GM18870 (cell line): ENCODE measurements at regions not wholly inside any gene's neighbourhood (a gene's known extent, or its start where the extent isn't known, plus 50 kb on each side); places are given as distances from the start of the nearest gene placed in this dataset.
"Not testable (repeated sequence)": the region's sequence is repeated elsewhere in the genome, so short reads cannot be mapped to it uniquely, and the experiment has no call there.

Source experiments
- ATAC-seq: cut with Tn5 transposase; IDR thresholded peaks from one replicate; pipeline ENCODE4 v1.9.1; 2021; ENCODE audit warnings: moderate library complexity; ENCODE audit not compliant: unreplicated experiment

DNA sequence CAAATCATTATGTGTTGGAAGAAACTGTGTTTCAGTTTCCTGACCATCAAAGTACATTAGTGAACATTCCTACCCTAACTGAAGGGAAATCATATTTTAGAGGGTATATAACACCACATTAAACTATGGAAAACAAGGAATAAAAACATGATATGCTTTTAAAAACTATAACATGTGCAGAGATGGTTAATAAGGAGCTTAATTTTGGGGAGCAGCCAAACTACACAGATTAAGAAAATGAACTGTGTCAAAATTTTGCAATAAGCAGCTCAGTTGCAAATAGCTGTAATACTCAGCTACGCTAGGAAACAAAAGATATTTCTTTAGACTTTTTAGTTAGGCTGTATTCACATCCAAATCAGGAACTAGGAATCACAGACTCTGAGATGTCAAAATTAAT lies 1115.7 kb upstream of the CELF2 start:
- no peak for ATAC-seq

DNA sequence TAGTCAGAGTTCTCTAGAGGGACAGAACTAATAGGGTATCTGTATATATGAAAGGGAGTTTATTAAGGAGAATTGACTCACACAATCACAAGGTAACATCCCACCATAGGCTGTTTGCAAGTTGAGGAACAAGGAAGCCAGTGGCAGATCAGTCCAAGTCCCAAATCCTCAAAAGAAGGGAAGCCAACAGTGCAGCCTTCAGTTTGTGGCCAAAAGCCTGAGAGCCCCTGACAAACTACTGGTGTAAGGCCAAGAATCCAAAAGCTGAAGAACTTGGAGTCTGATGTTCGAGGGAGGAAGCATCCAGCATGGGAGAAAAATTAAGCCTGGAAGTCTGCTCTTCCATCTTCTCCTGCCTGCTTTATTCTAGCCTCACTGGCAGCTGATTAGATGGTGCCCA lies 1107.2 kb upstream of the CELF2 start:
- no peak for ATAC-seq

DNA sequence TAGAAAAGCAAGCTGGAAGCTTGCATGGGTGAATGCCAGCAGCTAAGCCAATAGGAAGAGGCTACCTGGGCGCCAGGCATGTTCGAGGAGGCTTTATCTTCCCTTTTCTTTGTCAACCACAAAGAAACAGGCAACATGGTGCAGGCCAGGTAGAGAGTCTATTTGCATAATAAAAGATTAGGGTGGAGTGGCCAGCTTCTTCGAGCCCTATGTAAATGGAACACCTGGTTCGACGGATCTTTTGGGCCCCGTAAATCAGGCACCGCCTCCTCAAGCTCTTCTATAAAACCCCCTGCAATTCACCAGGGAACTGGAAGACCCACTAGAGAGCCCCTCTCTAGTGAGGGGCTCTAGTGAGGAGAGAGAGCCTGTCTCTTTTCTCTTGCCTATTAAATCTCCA lies 1106.2 kb upstream of the CELF2 start:
- ATAC-seq: no peak

DNA sequence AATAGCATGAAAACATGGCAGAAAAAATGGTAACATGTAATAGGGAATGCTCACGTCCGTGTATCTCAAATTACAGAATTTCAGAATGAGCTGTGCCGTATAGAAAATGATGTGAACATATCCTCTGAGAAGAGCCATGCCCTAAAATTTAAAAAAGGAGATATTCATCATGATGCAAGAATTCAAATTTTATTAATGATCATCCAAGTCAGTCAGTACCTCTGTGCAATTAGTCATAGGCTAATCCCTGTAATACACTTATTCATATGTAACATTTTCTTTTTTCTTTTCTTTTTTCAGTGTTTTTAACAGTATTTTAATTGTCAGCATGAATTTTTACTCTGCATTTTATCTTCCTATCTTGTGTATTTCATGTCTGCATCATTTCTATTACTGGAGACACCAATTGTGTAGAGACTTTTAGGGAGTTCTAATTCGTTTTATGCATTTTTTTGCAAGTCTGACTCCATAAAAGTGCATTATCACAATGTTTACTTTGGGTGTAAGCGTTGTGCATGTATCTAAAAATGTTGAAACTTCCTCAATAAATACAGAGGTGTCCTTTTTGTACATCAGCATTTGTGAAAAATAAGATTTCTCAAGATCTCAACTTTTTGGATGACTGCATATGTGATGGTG lies 1103.7 kb upstream of the CELF2 start:
- ATAC-seq: no peak

DNA sequence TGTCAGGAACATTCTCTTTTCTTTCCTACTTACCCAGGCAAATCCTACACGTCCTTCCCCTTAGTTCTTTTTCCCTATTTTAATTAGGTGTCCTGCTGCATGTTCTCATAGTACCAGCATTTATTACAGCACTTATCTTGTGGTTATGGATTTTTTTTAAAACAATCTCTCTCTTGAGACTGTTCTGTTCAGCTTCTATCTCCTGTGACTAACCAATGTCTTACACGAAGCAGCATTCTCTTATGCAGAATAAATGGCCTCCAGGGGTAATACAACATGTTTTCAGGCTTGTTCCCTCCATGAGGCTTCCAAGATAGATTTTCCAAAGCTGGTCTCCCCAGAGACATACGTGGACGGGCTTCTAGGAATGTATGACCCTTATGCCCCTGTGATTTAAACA lies 1096.1 kb upstream of the CELF2 start:
- ATAC-seq: no peak

DNA sequence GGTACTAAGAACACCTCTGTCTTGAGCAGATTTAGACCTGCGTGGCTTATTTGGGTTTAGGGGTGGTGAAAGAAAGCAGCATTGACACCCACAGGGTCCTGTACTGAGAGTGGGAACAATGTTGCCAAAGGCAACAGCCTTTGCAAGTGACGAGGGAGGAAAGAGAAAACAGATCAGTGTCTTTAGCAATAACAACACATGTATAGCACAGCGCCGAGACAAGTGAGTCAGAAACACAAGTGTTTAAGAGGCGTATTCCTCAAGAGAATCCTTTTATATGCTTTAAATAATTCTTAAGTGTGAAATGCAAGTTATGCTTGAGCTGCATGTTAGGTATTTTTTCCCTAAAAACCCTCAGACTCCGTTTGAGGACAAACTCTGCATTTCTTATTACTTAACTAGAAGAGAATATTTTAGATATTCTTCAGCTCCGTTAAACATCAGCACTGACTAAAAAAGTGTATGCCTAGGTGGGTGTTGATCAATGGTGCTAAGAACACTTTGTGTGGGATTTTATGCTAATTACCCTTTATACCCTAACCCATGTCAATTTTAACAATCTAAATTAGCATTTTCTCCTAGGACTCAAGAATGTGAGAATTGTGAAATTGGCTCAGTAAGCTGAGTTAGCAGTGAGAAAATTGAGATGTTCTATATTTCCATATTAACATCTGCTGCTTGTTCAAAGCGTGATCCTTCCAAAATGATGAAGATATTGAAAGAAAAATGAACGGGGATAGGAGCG lies 1095.4 kb upstream of the CELF2 start:
- ATAC-seq: no peak

DNA sequence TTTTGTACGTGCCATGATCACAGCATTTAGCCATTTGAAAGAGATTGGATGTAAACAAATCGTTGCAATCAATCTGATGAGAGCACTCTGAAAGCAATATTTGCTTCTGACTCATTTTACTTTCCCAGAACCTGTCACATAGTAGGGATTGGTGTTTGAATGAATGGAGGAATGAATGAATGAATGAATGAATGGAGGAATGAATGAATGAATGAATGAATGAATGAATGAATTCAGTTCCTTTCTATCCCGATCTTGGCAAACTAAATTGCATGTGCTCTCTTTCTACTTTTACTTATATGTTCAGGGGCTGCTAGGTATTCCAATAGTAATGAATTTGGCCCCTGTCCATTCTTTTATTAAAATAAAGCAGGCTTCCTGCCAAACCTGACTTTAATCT lies 1091.7 kb upstream of the CELF2 start:
- ATAC-seq: no peak

DNA sequence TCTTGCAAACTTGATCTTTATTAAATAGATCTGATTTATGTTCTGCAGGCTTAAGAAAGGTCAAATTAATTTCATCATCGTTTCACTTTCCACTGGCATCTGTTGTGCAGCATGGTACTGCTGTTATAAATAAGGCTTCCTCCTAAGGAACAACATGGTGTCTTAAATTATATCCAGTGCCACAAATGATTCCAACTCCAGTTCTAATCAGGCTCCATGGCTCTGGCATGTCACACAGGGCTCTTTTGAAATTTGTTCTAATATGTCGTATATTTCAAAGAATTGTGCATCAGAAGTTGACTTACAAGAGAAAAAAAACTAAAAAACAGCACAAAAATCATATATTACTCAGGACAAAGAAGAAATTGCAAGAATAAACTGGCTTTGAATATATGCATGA lies 1090.8 kb upstream of the CELF2 start:
- no peak for ATAC-seq

DNA sequence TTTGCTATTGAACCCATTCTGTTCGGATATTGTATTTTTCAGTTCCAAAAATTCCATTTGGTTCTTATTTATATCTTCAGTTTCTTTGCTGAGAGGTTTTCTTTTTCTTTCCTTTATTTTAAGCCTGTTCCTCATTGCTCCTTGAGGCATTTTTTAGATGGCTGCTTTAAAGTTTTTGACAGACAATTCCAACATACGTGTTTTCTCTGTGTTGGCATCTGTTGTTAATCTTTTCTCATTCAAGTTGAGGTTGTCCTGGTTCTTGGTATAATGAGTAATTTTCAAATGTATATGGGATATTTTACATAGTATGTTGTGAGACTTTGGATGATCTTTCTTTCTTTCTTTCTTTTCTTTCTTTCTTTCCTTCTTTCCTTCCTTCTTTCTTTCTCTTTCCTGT lies 1078.0 kb upstream of the CELF2 start:
- ATAC-seq: no peak

DNA sequence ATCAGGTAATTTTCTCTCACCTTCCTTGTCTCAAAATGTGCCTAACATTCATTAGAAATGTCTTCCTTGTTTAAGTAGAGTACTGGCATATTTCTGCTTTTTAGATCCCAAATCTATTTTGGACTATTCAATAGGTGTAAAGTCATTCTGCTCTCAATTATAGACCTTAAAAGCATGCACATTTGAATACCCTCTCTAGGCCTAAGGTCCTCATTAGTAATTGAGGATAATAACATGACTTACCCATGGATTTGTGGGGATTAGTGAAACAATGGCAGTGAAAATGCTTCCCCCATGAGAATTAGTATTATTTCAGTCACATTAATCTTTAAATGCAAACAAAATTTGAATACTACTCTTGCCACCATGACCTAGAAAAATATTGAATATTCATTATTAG lies 1073.0 kb upstream of the CELF2 start:
- no peak for ATAC-seq

DNA sequence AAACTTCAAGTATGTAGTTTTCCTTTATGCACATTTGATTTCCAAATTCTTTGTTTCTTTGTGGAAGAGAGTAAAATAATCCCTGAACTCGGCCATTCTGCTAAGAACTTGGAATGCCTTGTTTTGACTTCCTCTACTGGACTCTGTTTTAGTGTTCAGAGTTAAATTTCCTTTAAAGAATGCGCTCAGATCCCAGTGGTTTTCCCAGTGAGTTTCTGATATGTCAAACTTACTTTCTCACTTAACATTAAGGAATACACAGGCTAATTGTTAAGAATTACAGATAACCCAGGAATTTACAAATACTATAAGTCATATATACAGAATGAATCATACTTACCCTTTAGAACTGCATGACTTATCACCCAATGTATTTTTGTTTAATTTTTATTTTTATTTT lies 1067.6 kb upstream of the CELF2 start:
- ATAC-seq: no peak

DNA sequence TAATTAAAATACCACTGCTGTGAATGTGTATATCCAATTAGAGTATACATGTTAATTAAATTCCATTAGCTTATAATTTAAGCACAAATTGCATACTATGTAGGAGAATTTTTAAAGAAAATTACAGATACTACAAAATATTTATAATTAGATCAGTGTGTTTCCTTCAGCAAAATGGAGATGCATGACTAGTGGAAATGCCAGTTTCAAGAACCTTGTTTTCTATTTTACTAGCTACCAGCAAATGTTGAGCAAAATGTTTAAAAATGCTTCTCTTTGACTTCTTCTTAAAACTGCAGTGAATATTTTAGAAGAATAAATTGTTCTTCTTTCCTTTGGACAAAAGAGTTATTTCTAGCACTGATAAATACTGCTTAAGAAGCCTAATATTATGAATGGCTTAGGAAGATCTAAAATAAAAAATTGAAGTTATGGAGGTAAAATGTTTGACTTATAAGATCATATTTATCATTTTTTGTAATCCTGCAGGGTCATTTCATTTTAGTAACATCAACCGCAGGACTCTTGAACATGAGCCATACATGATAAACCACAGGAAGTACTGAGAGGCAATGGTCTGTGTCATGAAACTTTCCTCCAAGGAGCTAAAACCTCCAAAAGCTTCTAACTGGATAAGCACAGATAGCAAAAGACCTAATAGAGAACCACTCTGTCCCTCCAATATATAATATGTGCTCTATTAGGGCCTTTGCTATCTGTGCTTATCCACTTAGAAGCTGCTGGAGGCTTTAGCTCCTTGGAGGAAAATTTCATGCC lies 1066.0 kb upstream of the CELF2 start:
- ATAC-seq: no peak

DNA sequence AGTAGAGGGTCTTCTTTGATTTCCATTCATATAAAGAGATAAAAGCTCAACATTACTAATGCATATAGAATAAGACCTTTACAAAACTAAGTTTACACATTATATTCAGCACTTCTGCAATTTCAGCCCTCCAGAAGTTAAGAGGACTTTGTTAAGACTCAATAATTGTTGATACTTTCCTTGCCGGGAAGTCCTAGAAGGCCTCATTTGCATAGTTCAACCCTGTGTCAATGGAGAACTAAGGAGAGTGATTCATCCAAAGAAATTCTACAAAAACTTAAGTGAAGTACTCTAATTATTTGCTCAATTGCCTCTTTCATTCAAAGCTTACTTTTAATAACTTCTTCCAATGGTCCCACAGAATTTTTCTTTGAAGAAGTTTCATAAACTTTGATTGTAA lies 1060.3 kb upstream of the CELF2 start:
- no peak for ATAC-seq

DNA sequence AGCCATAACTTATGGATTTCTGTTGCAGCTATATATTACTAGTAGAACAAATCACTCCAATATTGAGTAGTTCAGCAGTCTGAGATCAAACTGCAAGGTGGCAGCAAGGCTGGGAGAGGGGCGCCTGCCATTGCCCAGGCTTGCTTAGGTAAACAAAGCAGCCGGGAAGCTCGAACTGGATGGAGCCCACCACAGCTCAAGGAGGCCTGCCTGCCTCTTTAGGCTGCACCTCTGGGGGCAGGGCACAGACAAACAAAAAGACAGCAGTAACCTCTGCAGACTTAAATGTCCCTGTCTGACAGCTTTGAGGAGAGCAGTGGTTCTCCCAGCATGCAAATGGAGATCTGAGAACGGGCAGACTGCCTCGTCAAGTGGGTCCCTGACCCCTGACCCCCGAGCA lies 1059.8 kb upstream of the CELF2 start:
- not testable (repeated sequence) for ATAC-seq

DNA sequence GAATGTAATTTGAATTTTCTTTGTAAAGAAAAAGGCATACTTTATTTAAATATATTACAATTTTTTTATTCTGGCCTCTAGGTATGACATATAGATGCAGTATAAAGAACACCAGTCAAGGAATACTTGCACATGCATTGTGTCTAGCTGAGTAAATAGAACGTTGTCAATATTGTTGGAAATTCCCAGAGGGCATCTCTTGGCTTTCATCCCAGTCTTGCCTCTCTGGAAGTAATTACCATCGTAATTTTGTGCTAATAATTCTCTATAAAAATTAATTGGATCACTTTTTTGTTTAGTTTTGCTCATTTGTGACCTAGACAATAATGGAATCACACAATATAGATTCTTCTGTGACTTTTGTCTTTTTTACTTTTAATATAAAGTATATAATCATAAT lies 1052.3 kb upstream of the CELF2 start:
- no peak for ATAC-seq

DNA sequence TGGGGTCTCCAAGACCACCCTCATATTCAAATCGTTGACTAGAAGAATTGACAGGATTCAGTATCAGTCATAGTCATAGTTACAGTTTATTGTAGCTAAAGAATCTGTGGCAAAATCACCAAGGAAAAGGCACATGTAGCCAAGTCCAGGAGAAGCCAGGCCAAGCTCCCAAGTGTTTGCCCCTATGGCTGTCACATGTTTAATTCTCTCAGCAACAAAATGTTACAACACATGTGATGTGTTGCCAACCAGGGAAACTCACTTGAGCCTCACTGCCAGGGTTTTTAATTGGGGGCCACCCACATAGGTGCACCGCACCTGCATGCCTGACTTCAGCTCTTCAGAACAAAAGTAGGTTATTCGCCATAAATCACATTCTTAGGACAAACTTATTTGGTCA lies 1030.9 kb upstream of the CELF2 start:
- no peak for ATAC-seq

DNA sequence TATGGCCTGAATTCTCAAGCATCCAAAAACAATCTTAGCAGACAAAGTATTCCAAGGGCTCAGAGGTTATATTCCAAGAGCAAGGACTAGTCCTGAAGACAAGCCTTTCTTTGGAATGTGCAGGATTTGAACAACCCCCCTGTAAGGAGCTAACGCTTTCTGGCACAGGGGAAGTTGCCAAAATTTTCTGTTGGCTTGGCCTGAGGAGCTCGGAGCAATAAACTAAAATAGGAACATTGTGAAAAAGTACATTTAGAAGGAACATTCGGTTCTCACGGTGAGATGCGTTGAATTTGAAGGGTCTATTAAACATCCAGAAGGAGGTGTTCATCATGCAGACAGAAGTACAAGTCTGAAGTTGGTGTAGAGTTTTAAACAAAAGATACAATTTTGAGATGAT lies 1030.5 kb upstream of the CELF2 start:
- no peak for ATAC-seq

DNA sequence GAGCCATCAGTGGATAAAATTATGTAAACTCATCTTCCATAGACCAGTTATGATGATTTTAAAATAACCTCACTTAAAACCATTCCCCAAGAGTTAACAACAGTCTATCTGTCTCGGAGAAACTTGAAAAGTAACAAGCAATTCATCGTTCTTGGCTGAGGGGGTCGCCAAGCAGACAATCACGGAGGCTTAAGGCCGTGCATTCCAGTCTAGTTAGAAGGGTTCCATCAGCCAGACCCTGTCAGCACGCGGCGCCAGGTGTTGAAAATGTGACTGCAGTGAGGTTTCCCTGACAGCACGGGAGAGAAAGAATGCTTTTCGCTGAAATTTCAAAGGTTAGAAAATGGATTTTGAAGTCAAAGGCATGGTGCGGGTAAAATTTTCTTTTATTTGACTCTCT lies 1025.0 kb upstream of the CELF2 start:
- ATAC-seq: no peak

DNA sequence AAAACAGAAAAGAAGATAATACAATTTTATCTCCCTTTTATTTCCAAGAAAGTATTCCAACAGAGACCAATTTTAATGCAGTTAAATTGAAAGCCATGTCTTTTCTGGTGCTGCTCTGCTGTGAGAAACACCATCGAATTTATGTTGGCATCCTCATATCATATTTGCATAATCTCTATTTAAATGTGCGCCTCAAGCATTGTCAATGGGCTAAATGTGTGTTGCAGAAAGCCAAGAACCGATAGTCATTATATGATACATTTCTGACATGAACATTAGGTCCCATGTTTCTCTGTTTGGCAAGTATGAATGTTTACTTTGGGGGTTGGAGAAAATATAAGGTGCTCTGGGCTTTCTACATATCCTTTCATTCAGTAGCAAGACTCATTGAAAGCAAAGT lies 1023.5 kb upstream of the CELF2 start:
- no peak for ATAC-seq

DNA sequence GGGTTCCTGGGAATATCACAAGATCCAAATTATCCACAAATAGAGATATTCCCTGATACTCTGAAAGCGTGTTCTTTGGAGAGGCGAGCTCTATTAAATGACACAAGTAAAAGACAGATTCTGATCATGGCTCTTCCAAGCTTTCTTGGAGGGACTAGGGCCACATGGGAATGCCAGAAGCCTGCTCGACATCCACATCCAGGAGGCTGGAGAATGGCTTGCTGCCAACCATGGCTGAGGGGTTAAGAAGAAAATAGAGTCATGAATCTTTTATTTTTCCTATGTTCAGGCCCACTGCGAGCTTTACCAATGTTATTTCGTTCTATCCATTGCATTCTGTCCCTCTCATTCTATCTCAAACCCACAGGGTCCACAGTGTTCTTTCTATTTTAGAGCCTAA lies 1018.0 kb upstream of the CELF2 start:
- no peak for ATAC-seq

DNA sequence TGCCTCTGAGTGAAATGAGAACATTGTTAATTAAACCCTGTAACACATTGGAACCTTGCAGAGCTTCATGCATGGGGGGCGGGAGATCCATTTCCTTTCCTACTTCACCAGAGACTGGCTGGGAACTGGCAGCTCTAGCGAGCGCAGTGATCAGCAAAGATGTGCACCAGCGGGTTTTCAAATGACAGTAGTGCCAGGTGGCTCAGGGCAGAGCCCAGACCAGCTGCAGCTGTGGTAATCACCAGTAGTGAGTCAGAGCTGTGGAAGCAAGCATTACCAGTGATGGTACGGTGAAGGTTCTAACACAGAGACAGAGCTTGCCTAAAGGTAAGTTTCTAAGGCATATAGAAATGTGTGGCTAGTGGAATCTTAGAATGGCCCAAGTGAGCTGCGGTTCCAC lies 1009.7 kb upstream of the CELF2 start:
- no peak for ATAC-seq

DNA sequence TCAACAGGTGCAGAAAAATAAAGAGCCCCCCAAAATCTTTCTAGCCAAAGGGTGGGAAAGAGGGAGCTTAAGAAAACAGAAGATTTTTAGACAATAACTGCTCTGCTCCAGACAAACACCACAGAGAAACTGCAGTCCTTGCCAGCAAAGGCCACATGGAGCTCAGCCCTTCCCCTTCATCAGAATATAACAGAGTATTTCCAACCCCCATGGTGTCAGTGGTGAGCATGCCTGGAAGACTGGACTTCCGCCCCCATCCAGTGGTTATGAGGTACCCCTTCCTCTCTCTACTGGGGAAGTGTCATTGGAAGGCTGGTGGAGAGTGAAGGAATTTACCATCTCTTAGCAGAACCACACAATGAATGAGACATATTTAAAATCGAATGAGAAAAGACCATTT lies 1007.3 kb upstream of the CELF2 start:
- ATAC-seq: no peak
